Right ventricle myocardium inferior (tissue), 1 donor: ENCODE measurements at regions not wholly inside any gene's neighbourhood (a gene's known extent, or its start where the extent isn't known, plus 50 kb on each side); places are given as distances from the start of the nearest gene placed in this dataset.
"Not testable (repeated sequence)": the region's sequence is repeated elsewhere in the genome, so short reads cannot be mapped to it uniquely, and the experiment has no call there.

ENCODE experiments used
- ATAC-seq: fragments of 200-7000 bp; cut with Tn5 transposase; one replicate; pipeline ENCODE4 v1.9.1; 2020; ENCODE audit warnings: mild to moderate bottlenecking, moderate library complexity
- DNase-seq: peaks from one replicate; pipeline ENCODE4 v3.0.0; 2021; ENCODE audit errors: missing footprints
- intact Hi-C: fragments of 100-400 bp; cut with DNase I; formaldehyde crosslinking; loops from one replicate; pipeline ENCODE4 v1.11.0; 2022
- donor health status: DM: no; HTN: yes; CAD: no; lungs with severe emphysema.

DNA sequence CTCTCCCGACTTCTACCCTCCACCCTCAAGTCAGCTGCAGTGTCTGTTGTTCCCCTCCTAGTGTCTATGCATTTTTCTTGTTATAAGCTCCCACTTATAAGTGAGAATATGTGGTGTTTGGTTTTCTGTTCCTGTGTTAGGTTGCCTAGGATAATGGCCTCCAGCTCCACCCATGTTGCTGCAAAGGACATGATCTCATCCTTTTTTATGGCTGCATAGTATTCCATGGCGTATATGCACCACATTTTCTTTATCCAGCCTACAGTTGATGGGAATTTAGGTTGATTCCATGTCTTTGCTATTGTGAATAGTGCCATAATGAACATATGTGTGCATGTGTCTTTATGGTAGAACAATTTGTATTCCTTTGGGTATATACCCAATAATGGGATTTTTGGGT is 80.7 kb downstream of the SPTSSA start:
- DNase-seq, intact Hi-C loops, ATAC-seq: not testable (repeated sequence)

DNA sequence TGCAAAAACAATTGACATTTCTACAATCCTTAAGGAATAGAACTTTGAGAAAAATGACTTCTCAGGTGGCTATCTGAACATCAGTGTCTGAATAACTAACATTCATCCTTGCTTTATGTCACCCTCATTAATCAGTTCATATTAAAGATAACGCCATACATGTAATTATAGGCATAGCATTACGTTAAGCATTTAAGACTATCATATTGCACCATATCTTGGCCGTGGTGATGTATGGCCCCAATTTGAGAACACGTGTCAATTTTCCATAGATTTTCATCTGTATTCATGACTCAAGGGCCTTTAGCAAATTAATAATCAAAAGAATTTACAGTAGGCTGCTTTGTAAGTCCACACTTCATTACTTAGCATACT is 81.6 kb downstream of the SPTSSA start:
- intact Hi-C loops, result no loop called here
- ATAC-seq, result no peak
- no peak for DNase-seq

DNA sequence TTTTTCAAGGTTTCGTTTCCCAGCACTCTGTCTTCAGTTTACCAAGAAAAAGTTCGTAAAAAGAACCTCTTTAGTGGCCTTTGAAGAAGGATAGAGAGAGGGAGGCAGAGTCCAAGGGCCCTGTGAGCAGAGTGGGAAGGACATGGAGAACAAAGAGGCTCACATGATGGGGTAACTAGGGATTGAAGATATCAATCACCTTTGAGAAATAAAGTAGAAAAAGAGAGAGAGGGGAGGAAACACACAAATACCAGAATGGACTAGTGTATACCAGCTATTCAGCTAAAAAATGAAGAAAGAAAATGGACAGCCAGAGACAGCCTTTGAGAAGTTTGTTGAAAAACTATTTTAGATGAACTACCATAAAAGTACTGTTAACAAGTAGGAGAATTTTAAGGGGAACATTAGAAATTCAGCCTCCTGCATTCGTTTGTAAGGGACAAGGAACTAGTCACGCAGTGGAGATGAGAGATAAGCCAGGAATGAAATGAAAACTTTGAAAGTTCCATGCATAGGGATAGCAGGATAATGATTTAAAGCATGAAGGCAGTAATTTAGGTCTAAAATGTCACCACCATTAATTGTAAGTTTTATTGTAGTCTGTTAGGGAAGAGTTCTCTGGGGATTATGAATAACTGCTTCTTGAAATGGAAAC is 82.1 kb downstream of the SPTSSA start:
- intact Hi-C loops, result no loop called here
- DNase-seq (no peak), ATAC-seq (peak; percentile 50)

DNA sequence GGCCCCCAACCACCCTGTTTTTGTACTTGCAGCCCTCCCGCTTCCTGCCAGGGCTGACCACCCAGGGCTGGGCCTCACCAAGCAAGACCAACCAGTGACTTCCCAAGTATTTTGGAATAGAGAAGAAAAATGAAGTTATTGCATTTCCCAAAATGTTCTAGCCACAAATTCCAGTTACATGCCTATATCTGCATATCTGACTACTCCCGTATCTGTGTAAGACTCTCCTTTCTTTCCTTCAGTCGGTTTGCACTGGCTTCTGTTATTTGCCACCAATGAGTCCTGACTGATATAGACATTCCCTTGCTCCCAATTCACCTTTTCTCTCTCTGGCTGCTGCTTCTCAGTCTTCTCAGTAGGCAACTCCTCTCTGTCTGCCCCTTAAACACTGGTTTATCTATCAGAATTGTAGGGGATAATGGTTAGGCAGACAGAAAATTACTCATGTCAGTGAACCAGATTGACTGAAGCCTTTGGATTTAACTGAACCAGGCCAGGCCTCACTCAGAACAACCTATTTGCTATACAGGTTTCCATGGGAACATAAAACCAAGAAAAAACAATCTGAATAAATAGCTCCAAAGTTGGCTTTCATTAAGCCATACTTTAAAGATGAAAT is 85.3 kb downstream of the SPTSSA start:
- DNase-seq (no peak), ATAC-seq (no peak)
- intact Hi-C loops, result no loop called here

DNA sequence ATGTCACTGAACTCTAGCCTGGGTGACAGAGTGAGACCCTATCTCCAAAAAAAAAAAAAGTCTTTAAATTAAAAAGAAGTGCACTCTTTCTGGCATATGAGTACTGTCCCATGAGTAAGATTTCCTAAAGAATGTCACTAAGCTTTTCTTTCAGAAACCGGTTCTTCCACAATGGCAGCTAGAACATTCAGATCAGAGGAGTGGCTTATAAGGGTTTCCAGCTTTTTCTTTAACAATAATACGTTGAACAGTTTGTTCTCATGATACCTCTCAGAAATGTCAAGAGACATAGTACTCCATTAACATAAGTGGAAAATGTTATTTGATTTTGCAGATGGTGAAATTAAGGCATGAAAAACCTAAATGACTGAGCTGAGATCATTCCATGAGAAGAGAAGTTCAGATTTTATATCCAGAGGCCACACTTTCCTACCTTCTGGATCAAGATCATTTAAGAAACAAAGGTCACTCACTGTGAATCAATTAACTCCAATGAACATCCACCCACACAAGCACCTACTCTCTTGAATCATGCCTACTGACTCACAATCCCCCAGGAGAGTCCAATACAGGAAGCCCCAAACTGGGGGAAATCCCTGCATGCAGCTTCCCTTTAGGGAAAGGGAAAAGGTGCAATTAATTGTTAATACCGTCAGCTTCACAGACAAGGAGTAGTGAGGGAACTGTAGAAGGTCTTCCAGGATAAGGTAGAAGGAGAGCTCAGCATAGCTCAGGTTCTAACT is 86.9 kb downstream of the SPTSSA start:
- ATAC-seq (no peak), DNase-seq (no peak)
- intact Hi-C loops, result no loop called here

DNA sequence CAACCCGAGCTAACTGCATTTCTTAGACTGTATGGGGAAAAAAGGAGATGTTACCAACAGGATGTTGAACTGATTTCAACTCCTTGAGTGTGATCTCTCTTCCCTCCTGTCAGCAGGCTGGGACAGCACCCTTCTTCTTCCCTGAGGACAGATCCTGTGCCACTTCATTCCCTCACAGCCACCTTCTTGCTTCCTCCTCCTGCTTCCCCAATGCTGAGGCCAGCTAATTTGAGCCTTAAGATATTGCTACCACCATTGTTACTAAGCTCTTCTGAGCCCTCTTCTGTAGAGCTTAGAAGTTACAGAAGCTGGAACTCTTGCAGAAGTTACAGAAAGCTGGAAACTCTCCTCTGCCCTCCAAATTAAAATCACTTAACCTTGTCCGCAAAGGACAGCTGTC is 88.8 kb downstream of the SPTSSA start:
- no peak for ATAC-seq
- DNase-seq, result no peak
- intact Hi-C loops, result no loop called here

DNA sequence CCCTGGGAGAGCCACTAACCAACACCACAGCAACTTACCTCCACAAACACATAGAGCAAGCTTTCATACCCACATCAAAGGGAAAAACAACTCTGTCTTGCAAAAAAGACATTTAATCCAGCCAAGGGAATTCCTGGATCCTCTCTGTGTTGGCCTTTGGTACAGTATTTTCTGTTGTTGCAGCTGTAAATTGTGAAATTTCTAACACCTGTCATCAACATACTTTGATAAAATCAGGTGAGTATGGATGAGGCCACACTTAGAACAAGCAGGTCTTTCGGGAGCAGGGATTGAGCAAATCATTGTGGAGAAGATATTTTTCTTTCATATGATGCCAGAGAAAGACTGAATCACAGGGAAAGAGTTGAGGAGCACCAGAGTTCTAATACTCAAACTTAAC is 89.3 kb downstream of the SPTSSA start:
- DNase-seq, result no peak
- ATAC-seq, result no peak

DNA sequence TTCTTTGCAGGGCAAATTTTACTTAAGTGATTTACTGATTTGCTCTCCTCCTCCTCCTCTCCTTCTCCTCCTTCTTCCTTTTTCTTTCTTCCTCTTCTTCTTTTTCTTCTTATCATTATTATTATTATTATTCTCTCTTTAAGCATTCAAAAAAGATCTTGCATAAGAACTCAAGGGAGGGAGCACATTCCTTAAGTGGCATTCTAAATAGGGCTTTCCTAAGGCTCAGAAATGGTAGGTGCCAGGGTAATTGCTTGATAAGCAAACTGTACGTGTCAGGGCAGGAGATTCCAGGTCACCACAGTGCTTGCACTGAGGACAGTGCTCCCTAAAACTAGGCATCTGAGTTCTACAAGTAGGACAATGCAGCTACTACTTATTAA is 92.4 kb downstream of the SPTSSA start:
- intact Hi-C loops, result no loop called here
- DNase-seq, result no peak
- no peak for ATAC-seq

More for the DNA sequence above, 89.3 kb downstream of the SPTSSA start:
- intact Hi-C loops, result no loop called here

DNA sequence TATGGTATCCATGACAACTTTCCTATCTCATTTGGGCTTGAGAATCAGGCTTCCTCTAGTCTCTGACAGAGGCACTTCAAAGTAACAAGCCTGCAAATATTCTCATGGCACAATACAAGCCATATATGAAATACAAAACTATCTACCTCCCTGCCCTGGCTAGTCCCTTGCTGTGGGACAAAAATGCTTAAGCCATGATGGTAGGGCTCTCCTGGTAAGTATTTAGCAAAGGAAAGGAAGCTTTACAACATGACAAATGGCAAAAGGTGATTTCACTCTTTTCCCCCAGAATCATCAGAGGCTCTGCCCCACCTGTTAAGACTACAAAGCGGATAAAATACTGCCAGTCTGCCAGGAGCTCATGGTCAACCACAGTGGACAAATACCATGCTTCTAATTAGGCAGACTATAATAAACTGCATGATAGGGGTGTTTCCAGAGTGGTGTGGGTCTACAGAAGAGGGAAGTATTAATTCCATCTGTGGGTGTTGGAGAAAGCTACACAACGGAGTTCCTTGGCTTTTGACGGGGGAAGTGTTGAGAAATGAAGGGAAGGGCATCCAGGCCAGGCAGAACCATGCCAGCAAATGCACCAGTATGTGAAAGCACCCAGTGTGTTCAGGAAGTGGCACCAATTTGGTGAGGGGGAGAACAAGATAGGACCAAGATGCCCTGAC is 92.9 kb downstream of the SPTSSA start:
- intact Hi-C loops, result no loop called here
- no peak for ATAC-seq
- no peak for DNase-seq

DNA sequence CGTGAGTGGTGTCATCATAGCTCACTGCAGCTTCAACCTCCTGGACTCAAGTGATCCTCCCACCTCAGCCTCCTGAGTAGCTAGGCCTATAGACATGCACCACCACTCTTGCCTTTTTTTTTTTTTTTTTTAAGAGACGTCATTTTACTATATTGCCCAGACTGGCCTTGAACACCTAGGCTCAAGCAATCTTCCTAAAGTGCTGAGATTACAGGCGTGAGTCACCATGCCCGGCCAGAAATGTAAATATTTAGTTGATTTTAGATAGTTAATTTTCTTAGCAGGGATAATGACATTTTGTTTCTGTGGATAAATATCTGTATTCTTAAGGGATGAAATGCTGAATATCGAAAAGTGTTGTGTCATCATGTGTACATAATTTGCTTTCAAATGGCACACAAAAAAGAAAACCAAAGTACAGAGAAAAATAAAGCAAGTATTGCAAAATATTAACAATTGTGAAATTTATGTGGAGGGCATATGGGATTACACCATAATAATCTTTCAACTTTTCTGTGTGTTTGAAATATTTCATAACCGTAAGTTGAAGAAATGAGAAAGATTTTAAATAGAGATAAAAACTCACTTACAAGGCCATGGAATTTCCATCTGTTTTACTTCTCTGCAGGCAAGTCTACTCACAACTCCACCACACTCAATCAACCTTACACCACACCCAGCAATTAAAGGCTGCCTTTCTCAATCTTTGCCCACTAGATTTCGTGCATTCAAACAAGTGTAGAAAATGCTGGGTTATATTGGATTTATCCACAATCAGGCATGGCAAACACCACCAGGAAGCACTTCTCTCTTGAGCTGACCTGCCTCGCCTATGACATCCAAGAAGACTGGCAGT is 93.7 kb downstream of the SPTSSA start:
- DNase-seq (no peak), ATAC-seq (peak; percentile 66)
- intact Hi-C loops, result no loop called here

DNA sequence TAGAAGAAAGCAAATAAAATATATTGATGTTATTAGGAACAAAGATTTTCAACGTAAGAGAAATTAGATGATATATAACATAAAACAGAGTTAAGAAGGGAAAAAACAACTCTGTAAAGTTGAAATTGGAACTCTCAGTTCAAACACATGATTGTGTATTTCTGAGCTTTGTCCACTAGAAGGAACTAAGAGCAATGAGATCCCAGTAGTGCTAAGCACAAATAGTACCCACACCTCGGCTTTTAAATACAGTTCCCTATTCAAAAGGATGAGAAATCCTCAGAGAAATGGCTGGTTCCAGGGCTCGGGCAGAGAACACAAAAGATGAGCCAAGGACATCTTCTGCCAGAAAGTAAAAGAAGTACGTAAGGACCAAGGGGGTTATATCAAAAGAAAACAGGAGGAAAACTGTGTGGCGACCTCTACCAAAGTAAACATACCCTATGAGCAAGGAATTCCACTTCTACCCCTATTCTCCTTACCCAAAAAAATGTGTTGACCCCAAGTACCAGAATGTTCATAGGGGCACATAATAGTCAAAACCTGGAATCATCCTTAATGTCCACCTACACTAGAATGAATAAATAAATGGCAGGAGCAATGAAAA is 96.6 kb downstream of the SPTSSA start:
- DNase-seq, result no peak
- ATAC-seq, result no peak
- intact Hi-C loops, result no loop called here

DNA sequence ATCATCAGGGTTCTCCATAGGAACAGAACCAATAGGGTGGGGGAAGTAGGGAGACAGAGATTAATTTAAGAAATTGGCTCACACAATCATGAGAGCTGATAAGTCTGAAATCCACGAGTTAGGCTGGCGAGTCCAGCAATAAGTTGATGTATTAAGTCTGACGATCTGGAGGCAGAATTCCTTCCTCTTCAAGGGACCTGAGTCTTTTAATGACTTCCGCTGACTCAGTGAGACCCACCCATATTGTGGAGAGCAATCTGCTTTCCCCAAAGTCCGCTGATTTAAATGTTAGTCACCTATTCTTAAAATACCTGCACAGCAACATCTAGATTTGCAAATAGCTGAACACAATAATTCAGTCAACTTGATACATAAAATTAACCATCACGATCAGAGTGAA is 97.8 kb downstream of the SPTSSA start:
- no peak for ATAC-seq
- intact Hi-C loops, result no loop called here
- no peak for DNase-seq

DNA sequence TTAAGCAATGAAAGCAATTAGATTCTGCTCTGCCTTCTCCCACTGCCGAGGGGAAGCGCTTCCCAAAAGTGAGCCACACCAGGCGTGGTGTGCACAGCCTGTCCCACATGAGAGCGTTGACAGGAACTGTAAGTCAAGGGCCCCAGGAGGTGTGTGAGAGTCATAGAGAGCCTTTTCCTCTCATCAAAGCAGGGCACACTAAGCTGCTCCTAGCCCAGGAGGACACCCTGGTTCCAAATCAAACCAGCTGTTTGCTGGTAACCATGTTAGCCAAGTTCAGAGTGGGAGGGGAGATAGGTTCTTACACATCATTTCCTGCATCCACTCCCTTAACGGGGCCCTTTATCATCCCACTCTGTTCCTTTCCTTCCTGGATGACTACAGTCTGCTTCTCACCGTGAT is 98.3 kb downstream of the SPTSSA start:
- DNase-seq, result no peak

DNA sequence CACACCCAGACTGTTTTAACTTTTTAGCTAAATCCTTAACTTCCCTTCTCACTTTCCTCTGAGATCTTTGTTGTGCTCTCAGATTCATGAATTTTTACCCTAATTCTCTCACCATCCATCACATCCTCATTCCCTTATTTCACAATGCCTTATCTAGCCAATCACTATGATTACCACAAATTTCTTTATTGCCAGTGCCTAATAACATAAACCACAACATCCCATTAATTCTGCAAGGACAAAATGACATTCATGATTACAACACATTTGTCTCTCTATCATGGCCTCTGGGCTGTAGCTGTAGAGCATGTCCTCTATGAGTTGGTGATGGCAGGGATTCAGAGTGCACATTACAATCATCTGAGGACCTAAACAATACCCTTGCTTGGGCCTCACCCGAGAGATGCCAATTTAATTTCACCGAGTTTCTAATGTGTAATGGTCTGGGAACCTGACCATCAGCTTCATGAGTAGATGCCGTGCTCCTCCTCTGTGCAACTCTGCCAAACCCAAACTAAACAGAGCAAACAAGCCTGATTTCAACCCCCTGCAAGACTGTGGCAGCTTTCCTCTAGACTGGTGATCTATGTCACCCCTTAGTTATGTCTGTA is 99.3 kb downstream of the SPTSSA start:
- DNase-seq, result no peak
- no peak for ATAC-seq
- intact Hi-C loops, result no loop called here

More for the DNA sequence above, 98.3 kb downstream of the SPTSSA start:
- intact Hi-C loops, result no loop called here
- peak; percentile 62 for ATAC-seq

DNA sequence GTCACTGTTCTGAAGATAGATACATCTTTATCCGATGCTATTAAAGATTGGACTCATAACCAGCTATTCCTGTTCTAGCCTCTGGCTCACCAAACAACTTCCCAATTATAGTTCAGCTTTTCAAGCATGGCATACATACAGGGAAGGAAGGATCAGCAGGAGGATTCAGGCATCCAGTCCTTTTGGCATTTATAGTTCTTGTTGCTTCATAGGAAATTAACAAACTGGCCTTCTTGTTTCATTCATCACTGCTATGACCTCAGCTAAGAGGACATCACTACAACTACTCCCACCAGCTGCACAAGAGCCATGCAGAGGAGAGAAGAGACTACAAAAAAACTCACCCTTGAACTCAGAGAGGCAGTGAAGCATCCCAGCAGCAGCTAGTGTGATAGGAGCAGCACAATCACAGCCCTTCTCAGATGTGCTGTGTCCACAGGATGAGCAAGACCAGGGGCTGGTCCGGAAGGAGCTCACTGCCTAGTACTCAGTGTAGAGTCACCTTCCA is 100.5 kb downstream of the SPTSSA start:
- intact Hi-C loops, result no loop called here
- peak; percentile 88 for ATAC-seq

DNA sequence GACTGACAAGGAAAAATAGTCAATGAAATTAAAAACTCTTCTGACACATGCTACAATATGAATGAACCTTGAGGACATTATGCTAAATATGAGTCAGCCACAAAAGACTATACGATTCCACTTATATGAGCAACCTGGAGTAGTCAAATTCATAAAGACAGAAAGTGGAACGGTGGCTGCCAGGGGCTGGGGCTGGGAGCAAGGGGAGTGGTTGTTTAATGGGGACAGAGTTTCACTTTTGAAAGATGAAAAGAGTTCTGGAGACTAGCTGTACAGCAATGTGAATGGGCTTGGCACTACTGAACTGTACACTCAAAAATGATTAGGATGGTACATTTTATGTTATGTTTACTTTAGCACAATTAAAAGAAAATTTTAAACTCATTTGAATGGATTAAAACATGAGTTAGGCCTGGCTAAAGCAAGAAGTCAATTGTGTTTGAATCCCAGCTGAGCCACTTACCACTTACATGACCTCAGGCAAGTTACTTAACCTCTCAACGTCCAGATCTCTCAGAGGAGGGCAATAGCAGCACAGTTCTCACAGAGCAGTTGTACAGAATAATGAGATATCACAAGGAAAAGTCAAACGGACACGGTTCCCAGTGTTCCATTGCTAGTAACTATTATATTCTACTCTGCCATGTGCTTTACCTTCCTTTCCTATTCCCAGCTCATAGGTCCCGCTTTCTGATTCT is 102.5 kb downstream of the SPTSSA start:
- intact Hi-C loops, result no loop called here
- no peak for DNase-seq
- ATAC-seq, result no peak

More for the DNA sequence above, 100.5 kb downstream of the SPTSSA start:
- no peak for DNase-seq

DNA sequence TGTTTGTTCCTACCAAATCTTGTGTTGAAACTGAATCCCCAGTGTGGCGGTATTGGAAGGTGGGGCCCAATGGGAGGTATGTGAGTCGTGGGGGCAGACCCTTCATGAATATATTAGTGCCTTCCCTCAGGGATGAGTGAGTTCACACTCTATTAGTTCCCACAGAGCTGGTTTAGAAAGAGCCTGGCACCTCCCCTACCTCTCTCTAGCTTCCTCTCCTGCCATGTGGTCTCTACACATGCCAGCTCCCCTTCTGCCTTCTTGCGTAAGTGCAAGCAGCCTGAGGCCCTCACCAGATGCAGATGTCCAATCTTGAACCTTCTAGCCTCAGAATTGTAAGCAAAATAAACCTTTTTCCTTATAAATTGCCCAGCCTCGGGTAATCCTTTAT is 105.8 kb downstream of the SPTSSA start:
- intact Hi-C loops, result no loop called here
- ATAC-seq, result peak; percentile 78
- DNase-seq, result no peak
